Esophagus squamous epithelium (tissue), 5 donors: ENCODE measurements at regions not wholly inside any gene's neighbourhood (a gene's known extent, or its start where the extent isn't known, plus 50 kb on each side); places are given as distances from the start of the nearest gene placed in this dataset.

ENCODE experiments used
- DNase-seq: peaks from one replicate; lab custom pipeline; 2025; lab: John Stamatoyannopoulos, UW
- H3K27ac ChIP-seq, 4 donors: fragments of 200-600 bp; sonication (generic); one replicate each; pipeline ENCODE4 v1.5.1; 2016 to 2019; ENCODE audit warnings: mild to moderate bottlenecking in 1 of 4
- H3K27me3 ChIP-seq, 4 donors: fragments of 200-600 bp; sonication (generic); 1 replicate in 3 of 4; 2 replicates in 1 of 4; pipeline versions ENCODE4 v1.5.1 to v1.6.0; 2017 to 2021; ENCODE audit warnings: antibody characterized with exemption in 1 of 4
- H3K36me3 ChIP-seq, 3 donors: fragments of 200-600 bp; sonication (generic); one replicate each; pipeline ENCODE4 v1.5.1; 2016 to 2019
- H3K4me1 ChIP-seq, 3 donors: fragments of 200-600 bp; sonication (generic); one replicate each; pipeline ENCODE4 v1.5.1; 2017 to 2019
- H3K4me3 ChIP-seq, 4 donors: fragments of 200-600 bp; sonication (generic); 1 replicate in 3 of 4; 2 replicates in 1 of 4; pipeline ENCODE4 v1.5.1; 2016 to 2019; ENCODE audit warnings: mild to moderate bottlenecking in 2 of 4, moderate library complexity in 1 of 4
- H3K9me3 ChIP-seq, 3 donors: fragments of 200-600 bp; sonication (generic); one replicate each; pipeline ENCODE4 v1.5.1; 2016 to 2019
- POLR2A ChIP-seq, 4 donors: fragments of 450-650 bp; IDR thresholded peaks; one replicate each; pipeline ENCODE4 v1.6.1; 2017; ENCODE audit warnings: antibody characterized with exemption in 4 of 4, mild to moderate bottlenecking in 4 of 4, moderate library complexity in 3 of 4
- WGBS, 2 donors: methylation state at CpG; one replicate each; pipeline ENCODE4 v1.1.5; 2018; 5-methylcytosine and 5-hydroxymethylcytosine counted together
- intact Hi-C: fragments of 100-400 bp; cut with DNase I; formaldehyde crosslinking; loops from one replicate; pipeline ENCODE4 v1.15.0; 2022
- TF ChIP-seq, protein P1 (sequence below), 6 experiments: fragments of 450-650 bp in 4 of 6; fragments of 200-600 bp in 2 of 6; sonication (generic) in 2 of 6; IDR thresholded peaks; one replicate each; pipeline ENCODE4 v1.5.1; 2016 to 2019; ENCODE audit warnings: antibody characterized with exemption in 6 of 6, mild to moderate bottlenecking in 4 of 6, moderate library complexity in 4 of 6
- donor health status: DM: yes; HTN: yes; CAD: no.

DNA sequence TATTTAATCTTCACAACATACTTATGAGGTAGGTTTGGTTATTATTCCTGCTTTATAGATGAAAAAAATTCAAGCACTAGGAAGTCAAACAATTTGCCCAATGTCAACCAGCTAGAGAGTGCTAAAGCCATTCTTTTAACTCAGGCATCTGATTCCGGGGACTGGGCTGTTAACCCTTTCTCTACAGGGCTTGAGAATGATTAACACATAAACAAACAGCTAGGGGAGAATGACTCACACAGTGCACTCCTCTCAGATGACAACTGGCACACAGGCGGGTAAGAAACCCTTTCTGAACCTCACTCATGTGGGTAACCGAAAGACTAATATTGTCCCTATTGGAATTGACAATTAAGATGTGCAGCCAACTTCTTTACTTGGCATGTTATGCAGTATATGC is 86.3 kb upstream of the FSHR start:
- intact Hi-C loops, result no loop called here
- Histone ChIP-seq H3K36me3 (no peaks in the 10 kb centered on the region), H3K4me3 (no peak overlapping the region), H3K27me3 (no peaks in the 10 kb centered on the region), H3K4me1 (no peaks in the 10 kb centered on the region), H3K27ac (no peak overlapping the region), H3K9me3 (no peaks in the 10 kb centered on the region)
- 45 to 53% methylated on average over 2 to 3 of the region's 3 CpGs for WGBS, 2 donors
- TF ChIP-seq, protein P1, sequence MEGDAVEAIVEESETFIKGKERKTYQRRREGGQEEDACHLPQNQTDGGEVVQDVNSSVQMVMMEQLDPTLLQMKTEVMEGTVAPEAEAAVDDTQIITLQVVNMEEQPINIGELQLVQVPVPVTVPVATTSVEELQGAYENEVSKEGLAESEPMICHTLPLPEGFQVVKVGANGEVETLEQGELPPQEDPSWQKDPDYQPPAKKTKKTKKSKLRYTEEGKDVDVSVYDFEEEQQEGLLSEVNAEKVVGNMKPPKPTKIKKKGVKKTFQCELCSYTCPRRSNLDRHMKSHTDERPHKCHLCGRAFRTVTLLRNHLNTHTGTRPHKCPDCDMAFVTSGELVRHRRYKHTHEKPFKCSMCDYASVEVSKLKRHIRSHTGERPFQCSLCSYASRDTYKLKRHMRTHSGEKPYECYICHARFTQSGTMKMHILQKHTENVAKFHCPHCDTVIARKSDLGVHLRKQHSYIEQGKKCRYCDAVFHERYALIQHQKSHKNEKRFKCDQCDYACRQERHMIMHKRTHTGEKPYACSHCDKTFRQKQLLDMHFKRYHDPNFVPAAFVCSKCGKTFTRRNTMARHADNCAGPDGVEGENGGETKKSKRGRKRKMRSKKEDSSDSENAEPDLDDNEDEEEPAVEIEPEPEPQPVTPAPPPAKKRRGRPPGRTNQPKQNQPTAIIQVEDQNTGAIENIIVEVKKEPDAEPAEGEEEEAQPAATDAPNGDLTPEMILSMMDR (IDR thresholded peaks at IDR 0.05), result no peak
- no peak for TF ChIP-seq POLR2A (IDR thresholded peaks at IDR 0.05)
- DNase-seq, result no peak

DNA sequence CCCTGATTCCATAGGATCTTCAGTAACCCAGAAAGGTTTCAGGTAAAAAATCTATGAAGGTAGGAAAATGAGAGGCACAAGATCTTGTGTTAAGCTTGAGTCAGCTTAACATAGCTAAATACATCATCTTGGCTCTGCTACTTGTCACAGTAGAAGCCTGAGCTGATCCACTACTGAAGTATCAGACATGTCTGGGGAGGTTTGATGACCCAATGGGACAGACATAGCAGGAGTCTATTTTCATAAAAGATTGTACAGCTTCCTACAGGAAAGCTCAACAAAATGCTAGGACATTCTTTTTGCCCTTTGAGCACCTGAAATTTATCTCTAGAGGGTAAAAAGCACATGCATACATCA is 84.3 kb upstream of the FSHR start:
- DNase-seq, result no peak
- intact Hi-C loops, result no loop called here
- no peak for TF ChIP-seq POLR2A (IDR thresholded peaks at IDR 0.05)
- TF ChIP-seq, protein P1 (IDR thresholded peaks at IDR 0.05), result no peak
- H3K9me3 ChIP-seq, result no peaks in the 10 kb centered on the region
- no peaks in the 10 kb centered on the region for H3K27me3 ChIP-seq
- no peak overlapping the region for H3K27ac ChIP-seq
- H3K36me3 ChIP-seq, result no peaks in the 10 kb centered on the region
- H3K4me3 ChIP-seq, result no peak overlapping the region
- no peaks in the 10 kb centered on the region for H3K4me1 ChIP-seq

DNA sequence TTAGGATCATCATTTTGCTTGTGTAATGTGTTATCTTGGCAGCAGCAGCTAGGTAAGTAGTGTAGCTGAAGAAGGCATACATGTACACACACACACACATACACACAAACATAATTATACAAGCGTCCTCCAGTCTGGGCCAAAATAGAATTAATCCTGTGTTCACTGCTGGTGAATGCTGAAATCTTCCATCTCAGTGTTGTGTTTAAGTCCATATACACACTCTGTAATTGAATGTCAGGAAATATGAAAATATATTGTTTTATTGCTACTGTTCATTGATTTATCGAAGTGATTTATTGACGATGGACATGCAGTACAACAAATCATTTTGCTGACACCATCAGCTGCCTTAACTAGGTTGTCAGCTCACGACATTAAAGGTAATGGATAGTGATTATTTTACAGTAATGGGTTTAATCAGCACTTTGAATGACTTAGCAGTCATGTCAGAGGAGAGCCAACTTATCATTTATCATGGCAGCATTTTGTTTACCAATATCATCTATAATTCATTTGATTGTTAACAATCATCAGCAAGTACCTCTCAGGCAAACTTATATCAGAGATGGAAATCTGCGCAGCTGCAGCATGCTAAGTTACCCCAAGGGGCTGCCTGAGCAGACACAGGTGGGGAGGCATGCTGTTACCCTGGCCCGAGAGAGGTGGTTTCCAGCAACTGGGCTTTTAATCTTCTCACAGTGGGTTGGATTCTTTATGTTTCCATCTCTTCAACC is 83.7 kb upstream of the FSHR start:
- Histone ChIP-seq H3K4me3 (no peak overlapping the region), H3K36me3 (no peaks in the 10 kb centered on the region), H3K27me3 (no peaks in the 10 kb centered on the region), H3K9me3 (no peaks in the 10 kb centered on the region), H3K4me1 (no peaks in the 10 kb centered on the region), H3K27ac (no peak overlapping the region)
- intact Hi-C loops, result no loop called here
- no peak for DNase-seq
- 71 to 79% methylated on average over 5 to 6 of the region's 6 CpGs for WGBS, 2 donors
- TF ChIP-seq, protein P1 (IDR thresholded peaks at IDR 0.05), result no peak
- no peak for TF ChIP-seq POLR2A (IDR thresholded peaks at IDR 0.05)

DNA sequence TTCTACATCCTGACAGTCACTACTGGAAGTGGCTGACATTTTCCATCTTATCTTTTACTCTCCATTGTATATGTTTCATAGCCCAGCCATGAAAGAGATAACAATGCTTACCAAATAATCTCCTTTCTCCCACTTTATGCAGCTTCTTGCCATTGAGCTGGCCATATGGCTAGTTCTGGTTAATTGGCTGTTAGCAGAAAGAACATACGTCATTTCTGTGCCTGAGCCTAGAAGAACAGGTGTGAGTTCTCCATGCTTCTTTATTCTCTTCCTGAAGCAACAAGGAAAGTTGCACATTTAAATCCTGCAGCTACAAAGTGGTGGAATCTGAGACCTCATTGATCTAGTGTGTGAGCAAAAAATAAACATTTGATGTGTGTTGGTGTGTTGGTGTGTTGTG is 82.0 kb upstream of the FSHR start:
- Histone ChIP-seq H3K36me3 (no peaks in the 10 kb centered on the region), H3K27ac (no peak overlapping the region), H3K4me3 (no peak overlapping the region), H3K4me1 (no peaks in the 10 kb centered on the region), H3K9me3 (no peaks in the 10 kb centered on the region), H3K27me3 (no peaks in the 10 kb centered on the region)
- intact Hi-C loops, result no loop called here
- WGBS, 2 donors, result 70 to 73% methylated on average over 1 of the region's 1 CpG
- no peak for TF ChIP-seq POLR2A (IDR thresholded peaks at IDR 0.05)
- DNase-seq, result no peak

DNA sequence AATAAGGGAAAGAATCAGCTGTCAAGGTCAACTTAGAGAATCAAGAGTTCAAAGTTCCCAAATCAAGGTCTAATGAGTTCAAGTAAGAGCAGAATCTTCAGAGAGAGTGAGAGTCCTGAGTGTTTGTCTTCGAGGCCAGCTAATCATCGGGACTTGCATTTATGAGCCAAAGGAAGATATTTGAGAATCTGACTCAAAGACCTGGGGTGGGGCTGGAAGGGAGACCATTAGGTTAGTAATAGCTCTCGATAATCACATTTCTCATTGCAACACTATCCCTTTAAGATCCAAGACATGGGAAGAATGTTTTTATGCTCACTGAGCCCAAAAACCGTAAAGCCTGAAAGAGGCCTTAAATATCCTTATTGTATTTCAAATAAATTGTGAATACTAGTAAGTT is 72.0 kb upstream of the FSHR start:
- Histone ChIP-seq H3K27ac (no peak overlapping the region), H3K27me3 (no peaks in the 10 kb centered on the region), H3K4me3 (no peak overlapping the region), H3K9me3 (no peaks in the 10 kb centered on the region), H3K36me3 (no peaks in the 10 kb centered on the region), H3K4me1 (peaks cover 0 to 14% (median 6%) of the 10 kb centered on the region in 3 donors)
- WGBS, 2 donors, result 66 to 76% methylated on average over 4 of the region's 4 CpGs
- intact Hi-C loops, result no loop called here
- TF ChIP-seq POLR2A (IDR thresholded peaks at IDR 0.05), result no peak
- TF ChIP-seq, protein P1 (IDR thresholded peaks at IDR 0.05), result no peak
- DNase-seq, result no peak

DNA sequence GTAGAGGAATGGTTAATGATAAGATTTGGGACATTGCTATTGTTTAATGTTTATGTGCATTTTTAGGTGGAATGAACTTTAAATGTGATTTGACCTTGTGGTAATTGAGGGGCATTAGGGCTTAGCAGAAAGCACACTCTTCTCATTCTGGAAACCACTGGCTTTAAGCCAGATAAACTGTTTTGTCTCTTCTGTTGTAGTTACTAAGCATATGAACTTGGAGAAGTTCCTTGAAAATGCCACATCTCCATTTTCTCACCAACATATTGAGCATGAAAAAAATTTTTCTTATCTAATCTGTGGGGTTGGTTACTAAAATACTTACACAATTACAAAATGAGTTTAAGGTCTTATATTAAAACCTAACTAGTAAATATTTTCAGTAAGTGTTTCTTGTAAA is 70.8 kb upstream of the FSHR start:
- H3K36me3 ChIP-seq, result no peaks in the 10 kb centered on the region
- no peak for TF ChIP-seq POLR2A (IDR thresholded peaks at IDR 0.05)
- TF ChIP-seq, protein P1 (IDR thresholded peaks at IDR 0.05), result no peak
- H3K27me3 ChIP-seq, result no peaks in the 10 kb centered on the region
- no peak overlapping the region for H3K4me3 ChIP-seq
- no peaks in the 10 kb centered on the region for H3K9me3 ChIP-seq
- H3K27ac ChIP-seq, result no peak overlapping the region
- intact Hi-C loops, result no loop called here
- peaks cover 0 to 14% (median 6%) of the 10 kb centered on the region in 3 donors for H3K4me1 ChIP-seq
- DNase-seq, result no peak
